Keratinocyte (primary cell): ENCODE measurements at regions not wholly inside any gene's neighbourhood (a gene's known extent, or its start where the extent isn't known, plus 50 kb on each side); places are given as distances from the start of the nearest gene placed in this dataset.

ENCODE experiments used
- DNase-seq: peaks from one replicate; pipeline ENCODE4 v3.0.0-alpha.2; 2011; ENCODE audit warnings: low read depth, missing footprints, low spot score
- FAIRE-seq: peaks from 2 replicates; lab custom pipeline; 2011; peaks lifted over from hg19 to GRCh38; lab: Jason Lieb, UNC
- H2AFZ ChIP-seq: 2 replicates; pipeline ENCODE4 v1.6.0; 2012; ENCODE audit warnings: low read length, control low read depth, inconsistent platforms; ENCODE audit not compliant: control insufficient read depth
- H3K27ac ChIP-seq: 2 replicates; pipeline ENCODE4 v1.5.1; 2011; ENCODE audit warnings: low read length; ENCODE audit not compliant: control insufficient read depth, insufficient read depth
- H3K27me3 ChIP-seq: 3 replicates; pipeline ENCODE4 v1.6.0; 2011; ENCODE audit warnings: low read length; ENCODE audit not compliant: control insufficient read depth, insufficient read depth; ENCODE audit errors: extremely low read depth
- H3K36me3 ChIP-seq, 2 experiments: 2 replicates in 1 of 2; 3 replicates in 1 of 2; pipeline ENCODE4 v1.5.1; 2011; ENCODE audit warnings: low read length in 2 of 2, mild to moderate bottlenecking in 1 of 2; ENCODE audit not compliant: control insufficient read depth in 2 of 2, insufficient read depth in 2 of 2; ENCODE audit errors: extremely low read depth in 1 of 2
- H3K4me1 ChIP-seq: 3 replicates; pipeline ENCODE4 v1.5.1; 2011; ENCODE audit warnings: low read length; ENCODE audit not compliant: control insufficient read depth, insufficient read depth; ENCODE audit errors: extremely low read depth
- H3K4me2 ChIP-seq: 3 replicates; pipeline ENCODE4 v1.6.0; 2011; ENCODE audit warnings: low read depth, low read length; ENCODE audit not compliant: control insufficient read depth, insufficient read depth; ENCODE audit errors: extremely low read depth
- H3K4me3 ChIP-seq, 3 experiments: fragments of 200-600 bp in 1 of 3; sonication (generic) in 1 of 3; 2 replicates in 2 of 3; 3 replicates in 1 of 3; pipeline ENCODE4 v1.5.1; 2011 to 2016; ENCODE audit warnings: low read length in 3 of 3, mild to moderate bottlenecking in 3 of 3, control low read depth in 2 of 3, inconsistent platforms in 1 of 3, low read depth in 1 of 3, mixed read lengths in 1 of 3, mixed run types in 1 of 3, moderate library complexity in 1 of 3; ENCODE audit not compliant: control insufficient read depth in 2 of 3, insufficient read depth in 2 of 3; ENCODE audit errors: extremely low read depth in 1 of 3
- H3K79me2 ChIP-seq: 2 replicates; pipeline ENCODE4 v1.6.0; 2012; ENCODE audit warnings: low read length; ENCODE audit not compliant: control insufficient read depth, insufficient read depth
- H3K9ac ChIP-seq: 3 replicates; pipeline ENCODE4 v1.6.0; 2011; ENCODE audit warnings: low read length; ENCODE audit not compliant: control insufficient read depth, insufficient read depth; ENCODE audit errors: extremely low read depth
- H3K9me1 ChIP-seq: 3 replicates; pipeline ENCODE4 v1.6.0; 2011; ENCODE audit warnings: low read length; ENCODE audit not compliant: control insufficient read depth, insufficient read depth; ENCODE audit errors: extremely low read depth
- H3K9me3 ChIP-seq: 2 replicates; pipeline ENCODE4 v1.5.1; 2012; ENCODE audit warnings: low read depth, low read length; ENCODE audit not compliant: control insufficient read depth
- H4K20me1 ChIP-seq: 3 replicates; pipeline ENCODE4 v1.6.0; 2011; ENCODE audit warnings: low read length; ENCODE audit not compliant: control insufficient read depth, insufficient read depth; ENCODE audit errors: extremely low read depth
- EZH2 ChIP-seq: IDR thresholded peaks from one replicate; pipeline ENCODE4 v1.6.1; 2012; ENCODE audit warnings: inconsistent platforms, mild to moderate bottlenecking, low read length, moderate library complexity
- dilution Hi-C: fragments of 300-500 bp; cut with MboI; formaldehyde crosslinking; loops from one replicate; pipeline ENCODE4 v1.7.0; 2020; ENCODE audit warnings: low sequenced_read_pairs; ENCODE audit not compliant: extremely low pct_ligation_motif_present
- TF ChIP-seq, protein P1 (sequence below), 3 experiments: IDR thresholded peaks in 1 of 3; conservative IDR thresholded peaks in 1 of 3; optimal IDR thresholded peaks in 1 of 3; 2 replicates in 2 of 3; 3 replicates in 1 of 3; pipeline versions ENCODE3 to v1.5.1; 2011; ENCODE audit warnings: low read length in 3 of 3, mild to moderate bottlenecking in 3 of 3, moderate library complexity in 2 of 3, control low read depth in 1 of 3, inconsistent platforms in 1 of 3; ENCODE audit not compliant: insufficient read depth in 2 of 3; ENCODE audit errors: extremely low read depth in 1 of 3

DNA sequence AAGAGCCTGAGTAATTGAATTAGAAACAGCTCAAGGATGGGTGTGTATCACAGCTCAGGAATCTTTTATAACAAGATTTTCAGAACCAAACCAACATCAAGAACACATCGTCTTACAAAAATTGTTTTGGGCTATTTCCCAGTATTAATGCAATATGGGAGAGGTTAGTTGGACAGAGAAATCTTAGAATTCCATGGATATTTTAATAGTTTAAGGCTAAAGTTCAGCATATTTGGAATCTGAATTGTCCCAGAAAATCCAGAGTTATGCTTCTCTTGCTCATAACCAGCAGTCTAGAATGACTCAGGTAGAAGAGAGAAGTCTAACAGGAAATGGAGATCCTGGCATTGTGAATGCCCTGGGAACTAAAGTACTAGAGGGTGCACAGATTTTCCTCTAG, 74.6 kb downstream of the ADM start:
- Histone ChIP-seq H3K9ac (no peak overlapping the region), H3K4me3 (no peak overlapping the region), H3K4me1 (peaks cover 2% of the 10 kb centered on the region), H4K20me1 (no peaks in the 10 kb centered on the region), H3K36me3 (no peaks in the 10 kb centered on the region), H3K9me3 (no peaks in the 10 kb centered on the region), H2AFZ (no peak overlapping the region), H3K27ac (no peak overlapping the region), H3K9me1 (no peaks in the 10 kb centered on the region), H3K27me3 (no peaks in the 10 kb centered on the region), H3K79me2 (no peaks in the 10 kb centered on the region), H3K4me2 (no peak overlapping the region)
- TF ChIP-seq, protein P1, sequence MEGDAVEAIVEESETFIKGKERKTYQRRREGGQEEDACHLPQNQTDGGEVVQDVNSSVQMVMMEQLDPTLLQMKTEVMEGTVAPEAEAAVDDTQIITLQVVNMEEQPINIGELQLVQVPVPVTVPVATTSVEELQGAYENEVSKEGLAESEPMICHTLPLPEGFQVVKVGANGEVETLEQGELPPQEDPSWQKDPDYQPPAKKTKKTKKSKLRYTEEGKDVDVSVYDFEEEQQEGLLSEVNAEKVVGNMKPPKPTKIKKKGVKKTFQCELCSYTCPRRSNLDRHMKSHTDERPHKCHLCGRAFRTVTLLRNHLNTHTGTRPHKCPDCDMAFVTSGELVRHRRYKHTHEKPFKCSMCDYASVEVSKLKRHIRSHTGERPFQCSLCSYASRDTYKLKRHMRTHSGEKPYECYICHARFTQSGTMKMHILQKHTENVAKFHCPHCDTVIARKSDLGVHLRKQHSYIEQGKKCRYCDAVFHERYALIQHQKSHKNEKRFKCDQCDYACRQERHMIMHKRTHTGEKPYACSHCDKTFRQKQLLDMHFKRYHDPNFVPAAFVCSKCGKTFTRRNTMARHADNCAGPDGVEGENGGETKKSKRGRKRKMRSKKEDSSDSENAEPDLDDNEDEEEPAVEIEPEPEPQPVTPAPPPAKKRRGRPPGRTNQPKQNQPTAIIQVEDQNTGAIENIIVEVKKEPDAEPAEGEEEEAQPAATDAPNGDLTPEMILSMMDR (optimal IDR thresholded peaks at IDR 0.05 in 1 of 3, IDR thresholded peaks at IDR 0.05 in 1 of 3, conservative IDR thresholded peaks at IDR 0.05 in 1 of 3; ENCODE audit: extremely low read depth in 1 of 3, insufficient read depth in 2 of 3, low read length in 3 of 3): no peak
- TF ChIP-seq EZH2: no peak
- dilution Hi-C loops: no loop called here
- no peak for FAIRE-seq
- DNase-seq: no peak

GRCh38 chr11:10379871-10380568, 75.0 kb upstream of the AMPD3 start:
- no peak overlapping the region for H3K4me2 ChIP-seq
- H3K9me3 ChIP-seq: no peaks in the 10 kb centered on the region
- H3K79me2 ChIP-seq: no peaks in the 10 kb centered on the region
- no peaks in the 10 kb centered on the region for H3K36me3 ChIP-seq
- dilution Hi-C loops: no loop called here
- TF ChIP-seq, protein P1 (optimal IDR thresholded peaks at IDR 0.05 in 1 of 3, IDR thresholded peaks at IDR 0.05 in 1 of 3, conservative IDR thresholded peaks at IDR 0.05 in 1 of 3; ENCODE audit: extremely low read depth in 1 of 3, insufficient read depth in 2 of 3, low read length in 3 of 3): no peak
- no peak for TF ChIP-seq EZH2
- no peak overlapping the region for H3K9ac ChIP-seq
- H4K20me1 ChIP-seq: no peaks in the 10 kb centered on the region
- H3K27ac ChIP-seq: no peak overlapping the region
- H2AFZ ChIP-seq: no peak overlapping the region
- no peak overlapping the region for H3K4me3 ChIP-seq
- FAIRE-seq (peak; percentile 60), DNase-seq (no peak)
- H3K4me1 ChIP-seq: peaks cover 2% of the 10 kb centered on the region
- no peaks in the 10 kb centered on the region for H3K27me3 ChIP-seq
- H3K9me1 ChIP-seq: no peaks in the 10 kb centered on the region
